ENCODE measurements at regions not wholly inside any gene's neighbourhood (a gene's known extent, or its start where the extent isn't known, plus 50 kb on each side); places are given as distances from the start of the nearest gene placed in this dataset.

GRCh38 chr6:77979204-77979603, 326.4 kb downstream of the MEI4 start:
- DNase-seq = no peak

DNA sequence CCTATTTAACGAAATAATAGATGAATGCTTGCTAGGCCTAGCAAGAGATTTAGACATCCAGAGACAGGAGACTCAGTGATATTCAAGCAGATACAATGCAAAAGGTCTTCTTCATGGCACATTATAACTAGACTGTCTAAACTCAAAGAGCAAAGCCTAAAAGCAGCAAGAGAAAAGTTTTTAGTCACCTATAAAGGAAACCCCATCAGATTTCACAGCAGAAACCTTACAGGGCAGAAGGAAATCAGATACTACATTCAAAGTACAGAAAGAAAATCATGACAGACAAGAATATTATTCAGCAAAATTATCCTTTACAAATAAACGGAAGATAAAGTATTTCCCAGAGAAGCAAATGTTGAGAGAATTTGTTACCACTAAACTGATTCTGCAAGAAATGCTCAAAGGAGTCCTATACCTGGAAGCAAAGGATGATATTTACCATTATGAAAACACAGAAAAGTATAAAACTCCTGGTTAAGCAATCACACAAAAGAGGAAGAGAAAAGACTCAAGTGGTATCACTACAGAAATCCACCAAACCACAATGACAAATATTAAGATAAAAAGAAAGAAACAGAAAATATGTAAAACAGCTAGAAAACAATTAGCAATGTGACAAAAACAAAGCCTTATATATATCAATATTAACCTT, 333.7 kb downstream of the MEI4 start:
- no peak for DNase-seq

DNA sequence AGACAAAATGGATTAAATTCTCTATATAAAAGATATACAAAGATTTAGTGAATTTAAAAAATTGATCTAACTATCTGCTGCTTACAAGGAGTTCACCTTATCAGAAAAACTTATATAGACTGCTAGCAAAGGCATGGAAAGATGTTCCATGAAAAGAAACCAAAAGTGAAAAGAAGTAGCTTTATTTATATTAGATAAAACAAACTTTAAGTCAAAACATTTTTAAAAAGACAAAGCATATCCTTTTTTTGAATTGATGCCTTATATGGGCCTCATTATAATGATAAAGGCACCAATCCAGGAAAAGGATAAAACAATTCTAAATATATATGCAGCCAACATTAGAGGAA, 334.2 kb downstream of the MEI4 start:
- no peak for DNase-seq

DNA sequence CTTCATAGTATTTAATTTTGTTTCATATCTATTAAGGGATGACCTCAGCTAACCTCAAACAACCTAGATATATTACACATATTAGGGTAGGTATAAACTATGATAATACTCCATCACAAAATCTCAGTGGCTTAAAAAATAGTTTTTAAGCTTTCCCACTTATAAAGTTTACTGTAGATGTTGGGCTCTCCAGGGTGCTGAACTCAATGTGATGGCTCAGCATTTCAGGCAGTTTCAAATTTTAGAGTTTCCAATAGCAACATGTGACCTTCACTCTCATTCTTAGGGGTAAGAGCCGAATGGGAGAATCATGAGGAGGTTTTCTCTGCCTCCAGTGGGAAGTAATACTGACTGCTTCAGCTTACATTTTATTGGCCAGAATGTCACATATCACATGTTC, 357.3 kb downstream of the MEI4 start:
- DNase-seq = no peak

- DNase-seq = no peak
Observed at GRCh38 chr6:78020586-78020985, 367.7 kb downstream of the MEI4 start.

GRCh38 chr6:78025502-78025901, 372.7 kb downstream of the MEI4 start:
- no peak for DNase-seq

DNA sequence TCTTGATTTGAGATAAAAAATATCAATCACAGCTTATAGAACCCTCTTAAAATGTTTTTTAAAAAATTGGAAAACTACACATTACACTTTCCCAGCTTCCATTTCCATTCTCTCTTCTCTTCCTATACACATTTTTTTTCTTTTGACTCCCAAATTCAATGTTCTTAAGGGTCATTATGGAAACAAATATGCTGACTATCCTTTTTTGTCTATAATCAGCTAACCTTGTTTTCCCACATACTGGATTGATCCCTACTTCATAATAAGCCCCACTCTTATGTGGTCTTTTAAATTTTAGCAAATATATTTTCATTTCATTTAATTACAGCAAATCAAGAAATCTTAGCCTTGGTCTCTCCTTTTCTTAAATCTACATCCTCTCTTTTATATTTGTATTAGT, 378.4 kb downstream of the MEI4 start:
- no peak for DNase-seq

GRCh38 chr6:78059171-78059570, 406.3 kb downstream of the MEI4 start:
- no peak for DNase-seq

DNA sequence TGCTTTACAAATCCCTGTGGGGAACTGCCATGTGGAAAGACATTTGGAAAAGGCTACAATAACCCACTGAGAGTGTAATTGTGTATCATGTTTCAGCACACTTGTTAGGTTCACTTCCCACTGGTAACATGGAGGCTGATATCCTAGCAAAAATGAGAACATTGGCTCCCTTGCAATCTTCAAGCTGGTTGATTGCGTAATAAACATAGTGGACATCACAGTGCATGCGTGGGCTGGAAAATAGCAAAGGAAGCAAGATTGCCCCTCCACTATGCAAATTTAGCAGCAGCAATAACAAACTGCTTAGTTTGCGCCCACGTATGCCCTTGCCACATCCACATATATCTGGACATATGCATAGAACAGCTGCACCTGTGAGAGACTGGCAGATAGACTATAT, 410.2 kb downstream of the MEI4 start:
- DNase-seq = no peak

DNA sequence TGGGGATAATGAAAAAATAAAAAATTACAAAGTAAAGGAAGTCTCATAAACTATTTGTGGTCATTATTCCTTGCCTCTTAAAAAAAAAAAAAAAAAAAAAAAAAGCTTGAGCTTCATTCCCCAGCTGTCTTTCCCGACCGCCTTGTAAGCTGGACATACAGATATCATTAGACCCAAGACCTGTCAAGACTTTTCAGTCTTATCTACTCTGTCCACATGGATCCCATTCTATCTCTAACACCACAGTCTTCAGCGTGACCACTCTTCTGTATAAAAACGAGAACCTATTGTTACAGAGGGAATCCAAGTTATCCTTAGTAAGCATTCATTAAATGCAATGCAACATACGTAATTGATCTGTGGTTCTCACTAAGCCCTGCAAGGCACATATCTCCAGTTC, 423.5 kb downstream of the MEI4 start:
- DNase-seq = no peak

DNA sequence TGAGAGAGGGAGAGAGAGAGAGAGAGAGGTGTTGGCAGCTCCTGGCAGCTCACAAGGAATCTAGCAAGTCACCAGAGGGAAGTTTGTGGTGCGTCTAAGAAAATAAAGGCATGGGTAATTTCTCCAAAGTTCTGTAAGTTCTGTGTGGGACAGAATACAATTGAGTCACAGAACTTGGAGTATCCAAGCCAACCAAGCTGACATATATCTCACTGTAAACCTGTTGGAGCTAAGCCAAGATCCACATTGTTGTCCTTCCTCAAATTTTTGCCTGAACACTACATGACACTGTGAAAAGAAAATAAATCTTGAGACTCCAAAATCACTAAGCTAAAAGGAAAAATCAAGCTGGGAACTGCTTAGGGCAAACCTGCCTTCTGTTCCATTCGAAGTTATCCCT, 436.7 kb downstream of the MEI4 start:
- DNase-seq = no peak

DNA sequence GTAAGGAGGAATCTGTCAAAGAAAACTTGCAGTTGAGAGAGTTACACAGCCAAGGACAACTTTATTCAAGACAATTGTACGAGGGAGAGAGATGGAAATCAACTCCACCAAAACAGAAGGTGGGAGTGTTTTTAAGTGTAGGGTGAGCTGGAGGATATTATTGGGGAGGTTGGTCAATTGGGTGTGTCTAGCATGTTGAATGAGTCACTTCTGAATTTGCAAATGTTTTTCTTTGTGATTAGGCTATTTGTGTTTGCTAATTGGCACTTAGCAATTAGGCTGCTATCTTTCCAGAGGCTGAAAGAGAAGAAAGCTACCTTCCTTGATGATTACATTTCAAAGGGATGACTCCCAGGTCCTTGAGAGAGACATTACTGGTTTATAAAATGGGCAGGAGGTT, 441.1 kb downstream of the MEI4 start:
- no peak for DNase-seq

DNA sequence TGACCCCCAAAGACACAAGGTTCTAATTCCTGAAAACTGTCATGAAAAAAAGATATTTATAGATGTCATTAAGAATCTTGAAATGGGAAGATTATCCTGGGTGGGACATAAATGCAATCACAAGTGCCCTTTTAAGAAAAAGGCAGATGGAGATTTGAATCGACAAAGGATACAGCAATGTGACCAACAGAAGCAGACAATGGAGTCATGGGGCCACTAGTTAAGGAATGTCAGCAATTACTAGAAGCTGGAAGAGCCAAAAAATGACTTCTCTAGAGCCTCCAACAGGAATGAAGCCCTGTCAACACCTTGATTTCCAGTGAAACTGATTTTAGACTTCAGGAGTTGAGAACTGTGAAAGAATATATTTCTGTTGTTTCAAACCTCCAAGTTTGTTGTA, 448.5 kb downstream of the MEI4 start:
- DNase-seq = no peak

GRCh38 chr6:78110641-78111040, 457.8 kb downstream of the MEI4 start:
- DNase-seq = no peak

DNA sequence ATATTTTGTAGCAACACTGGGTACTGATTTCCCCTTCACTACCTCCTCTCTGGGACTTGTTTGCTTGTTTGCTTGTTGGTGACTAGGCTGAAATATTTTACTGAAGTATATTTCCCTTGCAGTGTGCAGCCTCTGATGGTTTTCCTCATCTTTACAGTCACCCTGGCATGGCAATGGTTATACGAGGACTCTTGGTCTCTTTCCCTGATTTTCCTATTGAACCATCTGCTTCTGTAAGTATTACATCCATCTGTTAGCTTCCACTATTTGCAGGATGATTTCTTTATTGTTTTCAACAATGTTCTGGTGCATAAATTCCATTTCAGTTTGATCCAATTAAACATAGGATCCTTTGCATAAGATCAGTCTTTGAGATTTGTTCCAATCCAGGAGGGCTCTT, 465.1 kb downstream of the MEI4 start:
- DNase-seq = no peak

- DNase-seq = no peak
Observed at GRCh38 chr6:78131521-78131920, 478.7 kb downstream of the MEI4 start.

DNA sequence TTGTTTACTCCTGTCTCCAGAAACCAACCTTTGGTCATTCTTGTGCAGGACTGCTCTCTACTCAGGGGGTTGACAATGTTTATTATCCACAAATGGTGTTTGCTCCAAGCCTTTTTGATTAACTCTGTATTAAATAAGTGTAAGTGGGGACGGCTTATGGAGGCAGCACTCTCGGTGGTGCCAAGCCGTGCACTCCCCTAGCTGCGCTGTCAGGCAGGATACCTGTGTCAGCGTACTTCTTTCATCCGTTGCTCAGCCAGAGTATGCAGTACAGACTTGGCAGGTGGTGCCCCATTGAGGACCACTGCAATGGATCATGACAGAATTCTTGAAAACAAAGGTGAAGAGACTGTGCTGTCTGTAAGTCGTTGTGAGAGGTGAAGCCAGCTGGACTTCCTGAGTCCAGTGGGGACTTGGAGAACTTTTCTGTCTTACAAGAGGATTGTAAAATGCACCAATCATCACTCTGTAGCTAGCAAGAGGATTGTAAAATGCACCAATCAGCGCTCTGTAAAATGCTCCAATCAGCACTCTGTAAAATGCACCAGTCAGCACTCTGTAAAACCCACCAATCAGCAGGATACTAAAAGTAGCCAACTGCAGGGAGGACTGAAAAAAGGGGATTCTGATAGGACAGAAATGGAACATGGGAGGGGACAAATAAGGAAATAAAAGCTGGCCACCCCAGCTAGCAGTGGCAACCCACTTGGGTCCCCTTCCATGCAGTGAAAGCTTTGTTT, 480.0 kb downstream of the MEI4 start:
- DNase-seq = no peak

DNA sequence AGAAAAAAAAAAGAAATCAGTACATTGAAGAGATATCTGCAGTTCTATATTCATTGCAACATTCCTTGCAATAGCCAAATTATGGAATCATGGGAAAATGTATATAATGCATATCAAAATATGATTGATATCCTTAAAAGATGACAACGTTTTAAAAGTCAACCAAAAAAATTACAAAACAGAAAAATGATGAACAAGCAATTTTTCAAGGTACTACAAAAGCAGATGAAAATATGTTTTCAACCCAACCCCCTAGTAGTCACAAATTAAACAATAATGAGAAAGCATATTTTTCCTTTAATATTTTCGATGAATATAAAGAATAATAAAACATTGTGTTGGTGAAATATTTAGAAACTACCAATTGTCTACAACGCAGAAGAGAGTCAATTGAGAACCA, 497.6 kb downstream of the MEI4 start:
- DNase-seq = no peak

DNA sequence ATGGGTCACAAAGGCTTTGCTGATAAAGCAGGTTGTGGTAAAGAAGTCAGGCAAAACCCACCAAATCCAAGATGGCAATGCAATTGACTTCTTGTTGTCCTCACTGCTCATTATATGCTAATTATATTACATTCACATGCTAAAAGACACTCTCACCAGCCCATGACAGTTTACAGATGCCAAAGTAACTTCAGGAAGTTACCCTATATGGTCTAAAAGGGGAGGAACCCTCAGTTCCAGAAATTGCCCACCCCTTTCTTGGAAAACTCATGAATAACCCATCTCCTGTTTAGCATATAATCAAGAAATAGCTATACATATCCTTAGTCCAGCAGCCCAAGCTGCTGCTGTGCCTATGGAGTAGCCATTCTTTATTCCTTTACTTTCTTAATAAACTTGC, 501.1 kb downstream of the MEI4 start:
- DNase-seq = no peak

DNA sequence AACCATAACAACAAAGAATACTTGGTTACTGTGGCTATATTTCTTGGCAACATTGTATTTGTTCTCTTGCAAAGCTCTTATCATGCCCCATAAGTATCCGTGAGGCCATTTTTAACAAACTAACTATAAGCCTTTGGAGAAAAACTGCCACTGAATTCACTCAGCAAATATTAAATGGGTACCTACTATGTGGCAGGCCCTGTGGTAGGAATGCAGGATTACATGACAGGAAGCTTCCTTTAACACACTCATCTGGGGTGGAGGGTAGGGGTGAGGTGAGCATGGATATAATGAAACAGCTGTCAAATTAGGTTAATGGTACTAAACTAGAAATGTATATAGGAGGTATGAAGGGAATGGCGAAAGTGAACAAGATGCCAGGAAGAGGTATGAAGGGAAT, 504.8 kb downstream of the MEI4 start:
- DNase-seq = no peak

- no peak for DNase-seq
Observed at GRCh38 chr6:78188891-78189290, 536.1 kb downstream of the MEI4 start.

DNA sequence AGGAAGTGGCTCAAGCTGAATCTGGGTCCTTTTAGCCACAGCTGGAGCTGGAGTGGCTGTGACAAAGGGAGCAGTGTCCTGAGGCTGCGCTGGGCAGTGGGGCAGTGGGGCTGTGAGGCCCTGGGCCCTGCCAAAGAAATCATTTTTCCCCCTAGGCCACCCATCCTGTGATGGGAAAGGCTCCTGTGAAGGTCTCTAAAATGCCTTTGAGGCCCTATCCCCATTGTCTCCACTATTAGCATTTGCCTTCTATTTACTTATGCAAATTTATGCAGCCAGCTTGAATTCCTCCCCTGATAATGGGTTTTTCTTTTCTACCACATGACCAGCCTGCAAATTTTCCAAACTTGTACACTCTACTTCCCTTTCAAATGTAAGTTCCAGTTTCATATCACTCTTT, 539.2 kb downstream of the MEI4 start:
- DNase-seq = no peak

- no peak for DNase-seq
Observed at GRCh38 chr6:78199044-78199443, 546.2 kb downstream of the MEI4 start.

- DNase-seq = no peak
Observed at GRCh38 chr6:78222226-78222625, 569.4 kb downstream of the MEI4 start.

DNA sequence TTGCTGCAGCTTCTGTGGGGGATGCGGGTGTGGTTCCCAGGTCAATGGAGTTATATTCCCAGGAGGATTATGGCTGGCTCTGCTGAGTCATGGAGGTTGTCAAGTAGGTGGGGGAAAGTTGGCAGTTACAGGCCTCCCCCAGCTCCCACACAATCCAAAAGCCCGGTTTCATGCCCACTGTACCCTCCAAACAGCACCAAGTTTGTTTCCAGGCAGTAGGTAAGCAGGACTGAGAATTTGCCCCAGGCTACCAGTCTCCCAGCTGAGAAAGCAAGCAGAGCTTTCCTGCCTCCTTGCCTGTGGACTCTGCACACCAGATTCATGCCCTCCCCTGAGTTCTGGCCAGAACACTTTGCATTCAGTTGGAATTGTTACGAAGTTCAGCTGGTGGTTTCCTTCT, 578.2 kb downstream of the MEI4 start:
- no peak for DNase-seq
